Fibroblast of pulmonary artery (primary cell): ENCODE measurements at regions not wholly inside any gene's neighbourhood (a gene's known extent, or its start where the extent isn't known, plus 50 kb on each side); places are given as distances from the start of the nearest gene placed in this dataset.

Source experiments
- DNase-seq: peaks from one replicate; pipeline ENCODE4 v3.0.0-alpha.2; 2010; ENCODE audit warnings: low read depth
- H3K4me3 ChIP-seq: replicated peaks from 2 replicates; pipeline ENCODE4 v1.5.1; 2011; ENCODE audit warnings: low read depth, mild to moderate bottlenecking, control low read depth, low read length, moderate library complexity
- CTCF ChIP-seq: IDR thresholded peaks from 2 replicates; pipeline ENCODE4 v1.5.1; 2011; ENCODE audit warnings: mild to moderate bottlenecking, control low read depth, low read length, inconsistent platforms; ENCODE audit errors: missing control alignments

- no peak overlapping the region for H3K4me3 ChIP-seq
- TF ChIP-seq CTCF = no peak
- no peak for DNase-seq
Observed at GRCh38 chr15:66844041-66844746, 142.2 kb downstream of the SMAD6 start.

GRCh38 chr15:66844747-66845145 is 142.7 kb downstream of the SMAD6 start:
- H3K4me3 ChIP-seq = no peak overlapping the region
- DNase-seq = no peak
- no peak for TF ChIP-seq CTCF

- H3K4me3 ChIP-seq = no peak overlapping the region
- TF ChIP-seq CTCF = no peak
- no peak for DNase-seq
Observed at GRCh38 chr15:66845266-66845785, 143.3 kb downstream of the SMAD6 start.

- no peak for DNase-seq
- no peak overlapping the region for H3K4me3 ChIP-seq
- no peak for TF ChIP-seq CTCF
Observed at GRCh38 chr15:66846031-66846430, 144.0 kb downstream of the SMAD6 start.

GRCh38 chr15:66846811-66847210 is 144.8 kb downstream of the SMAD6 start:
- DNase-seq = no peak
- TF ChIP-seq CTCF = no peak
- H3K4me3 ChIP-seq = no peak overlapping the region

- TF ChIP-seq CTCF = no peak
- no peak overlapping the region for H3K4me3 ChIP-seq
- no peak for DNase-seq
Observed at GRCh38 chr15:66847565-66847991, 145.5 kb downstream of the SMAD6 start.

GRCh38 chr15:66848116-66848515 is 146.1 kb downstream of the SMAD6 start:
- TF ChIP-seq CTCF = no peak
- no peak for DNase-seq
- no peak overlapping the region for H3K4me3 ChIP-seq
